A549 (cell line): ENCODE measurements at regions not wholly inside any gene's neighbourhood (a gene's known extent, or its start where the extent isn't known, plus 50 kb on each side); places are given as distances from the start of the nearest gene placed in this dataset.

Source experiments
- ATAC-seq, 2 experiments: fragments of 200-7000 bp in 1 of 2; fragments of >200 bp in 1 of 2; cut with Nextera tagmentation in 1 of 2; cut with Tn5 transposase in 1 of 2; 3 replicates each; pipeline versions ENCODE4 v1.8.0 to v1.9.1; 2018 to 2020; ENCODE audit warnings: mild to moderate bottlenecking in 1 of 2, moderate library complexity in 1 of 2
- CTCF ChIA-PET: fragments of 300-600 bp; sonication (Branson Sonifier 250); formaldehyde crosslinking; extraction: SDS; loops from one replicate; lab custom pipeline; 2021; ENCODE audit warnings: antibody characterized with exemption, inconsistent platforms; lab: Yijun Ruan, JAX
- POLR2A ChIA-PET: fragments of 350-600 bp; formaldehyde crosslinking; extraction: SDS; loops from one replicate; lab custom pipeline; 2021; ENCODE audit warnings: antibody characterized with exemption, inconsistent platforms; lab: Yijun Ruan, JAX
- DNase-seq, 2 experiments: peaks; one replicate each; pipeline versions ENCODE4 v3.0.0 to v3.0.0-alpha.2; 2011 to 2016; ENCODE audit warnings: low read depth in 1 of 2, low spot score in 1 of 2
- FAIRE-seq: peaks from 2 replicates; lab custom pipeline; 2011; peaks lifted over from hg19 to GRCh38; lab: Jason Lieb, UNC
- H3K27ac ChIP-seq, 2 experiments: fragments of >200 bp; sonication (Bioruptor Twin); formaldehyde crosslinking; 3 replicates each; pipeline ENCODE4 v1.5.1; 2016 to 2017
- H3K4me1 ChIP-seq: fragments of >200 bp; sonication (Bioruptor Twin); formaldehyde crosslinking; 3 replicates; pipeline ENCODE4 v1.6.1; 2016
- H3K4me2 ChIP-seq: fragments of >200 bp; sonication (Bioruptor Twin); formaldehyde crosslinking; 3 replicates; pipeline ENCODE4 v1.6.1; 2016
- H3K4me3 ChIP-seq: fragments of >200 bp; sonication (Bioruptor Twin); formaldehyde crosslinking; 3 replicates; pipeline ENCODE4 v1.5.1; 2016
- H3K9me3 ChIP-seq: fragments of >200 bp; sonication (Bioruptor Twin); formaldehyde crosslinking; 3 replicates; pipeline ENCODE4 v1.6.1; 2016
- BHLHE40 ChIP-seq: IDR thresholded peaks from 2 replicates; pipeline ENCODE4 v1.6.1; 2012; ENCODE audit warnings: low read depth, low read length, inconsistent platforms
- CBX2 ChIP-seq: fragments of 200-600 bp; sonication (generic); IDR thresholded peaks from 2 replicates; pipeline ENCODE4 v1.6.1; 2016; ENCODE audit warnings: low read depth, mild to moderate bottlenecking, borderline replicate concordance
- CHD2 ChIP-seq: fragments of 150-350 bp; IDR thresholded peaks from 2 replicates; pipeline ENCODE4 v1.6.1; 2014; ENCODE audit warnings: low read length; ENCODE audit not compliant: partially characterized antibody
- CHD4 ChIP-seq: fragments of 200-600 bp; sonication (generic); IDR thresholded peaks from 2 replicates; pipeline ENCODE4 v1.6.1; 2016; ENCODE audit warnings: antibody characterized with exemption, mild to moderate bottlenecking, borderline replicate concordance
- EHF ChIP-seq: fragments of 250-450 bp; sonication (Bioruptor Pico); IDR thresholded peaks from 2 replicates; pipeline ENCODE4 v1.5.0; 2020; ENCODE audit warnings: mild to moderate bottlenecking
- ELK1 ChIP-seq: fragments of 150-350 bp; IDR thresholded peaks from 2 replicates; pipeline ENCODE4 v1.6.1; 2014; ENCODE audit warnings: low read depth, mild to moderate bottlenecking, low read length
- EP300 ChIP-seq, 2 experiments: fragments of >200 bp; sonication (Bioruptor Twin); formaldehyde crosslinking; IDR thresholded peaks; 2 replicates in 1 of 2; 3 replicates in 1 of 2; pipeline ENCODE4 v1.6.1; 2016 to 2017
- ESRRA ChIP-seq: fragments of 150-350 bp; IDR thresholded peaks from 2 replicates; pipeline ENCODE4 v1.6.1; 2014; ENCODE audit warnings: mild to moderate bottlenecking, low read length, borderline replicate concordance
- FOSB ChIP-seq: fragments of 250-450 bp; sonication (Bioruptor Pico); IDR thresholded peaks from 2 replicates; pipeline ENCODE4 v1.5.0; 2020; ENCODE audit warnings: mild to moderate bottlenecking, moderate library complexity
- GATA3 ChIP-seq: IDR thresholded peaks from 2 replicates; pipeline ENCODE4 v1.6.1; 2012; ENCODE audit warnings: borderline replicate concordance
- HMGXB4 ChIP-seq: fragments of 250-450 bp; sonication (Bioruptor Pico); IDR thresholded peaks from 2 replicates; pipeline ENCODE4 v1.5.0; 2021; ENCODE audit warnings: mild to moderate bottlenecking, moderate library complexity, borderline replicate concordance
- JUN ChIP-seq, 2 experiments: fragments of >200 bp; sonication (Bioruptor Twin); formaldehyde crosslinking; IDR thresholded peaks; 2 replicates in 1 of 2; 3 replicates in 1 of 2; pipeline ENCODE4 v1.6.1; 2016 to 2017
- MAFK ChIP-seq: fragments of 450-650 bp; IDR thresholded peaks from 2 replicates; pipeline ENCODE4 v1.6.1; 2014; ENCODE audit not compliant: partially characterized antibody
- MAX ChIP-seq: IDR thresholded peaks from 2 replicates; pipeline ENCODE4 v1.6.1; 2012
- MYC ChIP-seq: IDR thresholded peaks from 2 replicates; pipeline ENCODE4 v1.6.1; 2012; ENCODE audit warnings: mild to moderate bottlenecking, inconsistent platforms, low read length, improper control_type of control experiment, borderline replicate concordance
- NR3C1 ChIP-seq: fragments of >200 bp; sonication (Bioruptor Twin); formaldehyde crosslinking; IDR thresholded peaks from 3 replicates; pipeline ENCODE4 v1.6.1; 2017
- POLR2A ChIP-seq: IDR thresholded peaks from 2 replicates; pipeline ENCODE4 v1.6.1; 2012; ENCODE audit warnings: mild to moderate bottlenecking, low read length
- RAD21 ChIP-seq, 2 experiments: fragments of >200 bp in 1 of 2; sonication (Bioruptor Twin) in 1 of 2; formaldehyde crosslinking in 1 of 2; IDR thresholded peaks in 1 of 2; conservative IDR thresholded peaks in 1 of 2; 2 replicates in 1 of 2; 3 replicates in 1 of 2; pipeline ENCODE4 v1.6.1; 2012 to 2018; ENCODE audit warnings: inconsistent platforms in 1 of 2
- RARB ChIP-seq: fragments of 250-450 bp; sonication (Bioruptor Pico); IDR thresholded peaks from 2 replicates; pipeline ENCODE4 v1.8.0; 2021; ENCODE audit warnings: mild to moderate bottlenecking, moderate library complexity
- RNF2 ChIP-seq: fragments of 200-600 bp; sonication (generic); IDR thresholded peaks from 2 replicates; pipeline ENCODE4 v1.6.1; 2016; ENCODE audit warnings: low read depth, mild to moderate bottlenecking, antibody characterized with exemption, moderate library complexity, borderline replicate concordance
- SMC3 ChIP-seq: fragments of >200 bp; sonication (Bioruptor Twin); formaldehyde crosslinking; IDR thresholded peaks from 3 replicates; pipeline ENCODE4 v1.6.1; 2018; ENCODE audit warnings: inconsistent platforms
- SREBF2 ChIP-seq: fragments of 450-650 bp; IDR thresholded peaks from 2 replicates; pipeline ENCODE4 v1.6.1; 2014; ENCODE audit warnings: mild to moderate bottlenecking, moderate library complexity
- TFCP2L1 ChIP-seq: fragments of 250-450 bp; sonication (Bioruptor Pico); IDR thresholded peaks from 2 replicates; pipeline ENCODE4 v1.5.0; 2021; ENCODE audit warnings: mild to moderate bottlenecking
- TP53 ChIP-seq: fragments of 250-450 bp; sonication (Bioruptor Pico); IDR thresholded peaks from 2 replicates; pipeline ENCODE4 v1.5.0; 2021; ENCODE audit warnings: mild to moderate bottlenecking, moderate library complexity
- ZC3H11A ChIP-seq: fragments of 450-650 bp; IDR thresholded peaks from 2 replicates; pipeline ENCODE4 v1.6.1; 2014; ENCODE audit warnings: antibody characterized with exemption, mild to moderate bottlenecking
- ZSCAN20 ChIP-seq: fragments of 250-450 bp; sonication (Bioruptor Pico); IDR thresholded peaks from 2 replicates; pipeline ENCODE4 v1.8.0; 2022; ENCODE audit warnings: mild to moderate bottlenecking, moderate library complexity
- WGBS: methylation state at CpG from one replicate; pipeline ENCODE4 v1.1.6; 2017; ENCODE audit errors: missing lambda C conversion rate; 5-methylcytosine and 5-hydroxymethylcytosine counted together
- TF ChIP-seq, protein P1 (sequence below): fragments of >200 bp; sonication (Bioruptor Twin); formaldehyde crosslinking; IDR thresholded peaks from 3 replicates; pipeline ENCODE4 v1.5.1; 2016
- TF ChIP-seq, protein P2 (sequence below): fragments of >200 bp; sonication (Bioruptor Twin); formaldehyde crosslinking; IDR thresholded peaks from 3 replicates; pipeline ENCODE4 v1.6.1; 2016
- TF ChIP-seq, protein P3 (sequence below): fragments of >200 bp; sonication (Bioruptor Twin); formaldehyde crosslinking; IDR thresholded peaks from 2 replicates; pipeline ENCODE4 v1.6.1; 2016

GRCh38 chr2:378364-378763, 90.5 kb upstream of the ALKAL2 start:
- no peaks in the 10 kb centered on the region for H3K4me1 ChIP-seq
- no peak overlapping the region for H3K27ac ChIP-seq
- FAIRE-seq (no peak), DNase-seq (no peak), ATAC-seq (no peak)
- ChIA-PET CTCF (no interaction called here), POLR2A (no interaction called here)
- no peak overlapping the region for H3K4me3 ChIP-seq
- no peaks in the 10 kb centered on the region for H3K9me3 ChIP-seq
- no peak for TF ChIP-seq SREBF2
- TF ChIP-seq ZSCAN20 (CRISPR knock-in tag), result no peak
- TF ChIP-seq HMGXB4, result no peak
- no peak for TF ChIP-seq RNF2
- TF ChIP-seq NR3C1, result no peak
- no peak for TF ChIP-seq BHLHE40
- TF ChIP-seq EHF (CRISPR knock-in tag), result no peak
- no peak for TF ChIP-seq CBX2
- TF ChIP-seq TP53 (CRISPR knock-in tag), result no peak
- TF ChIP-seq POLR2A, result no peak
- TF ChIP-seq FOSB (CRISPR knock-in tag), result no peak
- TF ChIP-seq RAD21 (conservative IDR thresholded peaks at IDR 0.05 in 1 of 2, IDR thresholded peaks at IDR 0.05 in 1 of 2), result no peak
- TF ChIP-seq CHD4, result no peak
- no peak for TF ChIP-seq ESRRA
- H3K4me2 ChIP-seq, result no peak overlapping the region

DNA sequence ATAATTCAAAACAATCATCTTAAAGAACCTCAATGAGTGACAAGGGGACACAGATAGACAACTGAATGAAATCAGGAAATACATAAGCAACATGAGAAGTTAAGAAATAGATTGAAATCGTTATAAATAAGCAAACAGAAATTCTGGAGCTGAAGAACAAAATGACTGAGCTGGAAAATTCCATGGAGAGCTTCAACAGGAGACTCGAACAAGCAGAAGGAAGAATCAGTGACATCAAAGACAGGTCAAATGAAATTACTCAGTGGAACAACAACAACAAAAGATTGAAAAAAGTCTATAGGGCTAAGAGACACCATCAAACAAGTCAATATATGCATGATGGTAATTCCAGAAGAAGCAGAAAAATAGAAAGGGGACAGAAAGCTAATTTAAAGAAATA, 89.5 kb upstream of the ALKAL2 start:
- FAIRE-seq, result no peak

DNA sequence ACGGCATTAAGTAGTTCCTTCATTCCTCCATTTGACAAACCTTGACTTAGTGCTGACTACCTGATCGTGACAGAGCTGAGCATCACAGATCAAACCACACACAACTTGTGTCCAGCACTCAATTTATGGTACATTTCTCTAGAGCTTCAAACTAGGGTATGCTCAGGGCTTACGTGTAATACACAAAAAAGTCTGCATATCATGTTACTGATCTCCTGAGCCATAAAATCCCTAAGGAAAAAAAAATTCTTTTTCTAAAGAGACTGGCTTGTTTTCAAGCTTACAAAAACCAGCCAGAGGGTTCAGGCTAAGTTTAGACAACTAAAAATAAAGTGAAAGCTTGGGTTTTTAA, 88.0 kb upstream of the ALKAL2 start:
- no peak overlapping the region for H3K27ac ChIP-seq
- peaks cover 2% of the 10 kb centered on the region; the same call in 1 of the 3 replicates for H3K9me3 ChIP-seq
- ChIA-PET POLR2A (no interaction called here), CTCF (interaction anchor here (1.0 kb wide), 1 partner anchor 86 kb away, joined by 3 read pairs; no protein-coding TSS in a partner anchor)
- DNase-seq, result no peak
- ATAC-seq, result no peak
- no peak overlapping the region for H3K4me3 ChIP-seq
- TF ChIP-seq ELK1, result no peak
- TF ChIP-seq CHD4, result no peak
- TF ChIP-seq, protein P1, sequence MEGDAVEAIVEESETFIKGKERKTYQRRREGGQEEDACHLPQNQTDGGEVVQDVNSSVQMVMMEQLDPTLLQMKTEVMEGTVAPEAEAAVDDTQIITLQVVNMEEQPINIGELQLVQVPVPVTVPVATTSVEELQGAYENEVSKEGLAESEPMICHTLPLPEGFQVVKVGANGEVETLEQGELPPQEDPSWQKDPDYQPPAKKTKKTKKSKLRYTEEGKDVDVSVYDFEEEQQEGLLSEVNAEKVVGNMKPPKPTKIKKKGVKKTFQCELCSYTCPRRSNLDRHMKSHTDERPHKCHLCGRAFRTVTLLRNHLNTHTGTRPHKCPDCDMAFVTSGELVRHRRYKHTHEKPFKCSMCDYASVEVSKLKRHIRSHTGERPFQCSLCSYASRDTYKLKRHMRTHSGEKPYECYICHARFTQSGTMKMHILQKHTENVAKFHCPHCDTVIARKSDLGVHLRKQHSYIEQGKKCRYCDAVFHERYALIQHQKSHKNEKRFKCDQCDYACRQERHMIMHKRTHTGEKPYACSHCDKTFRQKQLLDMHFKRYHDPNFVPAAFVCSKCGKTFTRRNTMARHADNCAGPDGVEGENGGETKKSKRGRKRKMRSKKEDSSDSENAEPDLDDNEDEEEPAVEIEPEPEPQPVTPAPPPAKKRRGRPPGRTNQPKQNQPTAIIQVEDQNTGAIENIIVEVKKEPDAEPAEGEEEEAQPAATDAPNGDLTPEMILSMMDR, result no peak
- TF ChIP-seq HMGXB4, result no peak
- no peak for TF ChIP-seq EP300 (IDR thresholded peaks at IDR 0.05)
- no peak for TF ChIP-seq RARB (CRISPR knock-in tag)
- no peak for TF ChIP-seq EHF (CRISPR knock-in tag)
- TF ChIP-seq, protein P2, sequence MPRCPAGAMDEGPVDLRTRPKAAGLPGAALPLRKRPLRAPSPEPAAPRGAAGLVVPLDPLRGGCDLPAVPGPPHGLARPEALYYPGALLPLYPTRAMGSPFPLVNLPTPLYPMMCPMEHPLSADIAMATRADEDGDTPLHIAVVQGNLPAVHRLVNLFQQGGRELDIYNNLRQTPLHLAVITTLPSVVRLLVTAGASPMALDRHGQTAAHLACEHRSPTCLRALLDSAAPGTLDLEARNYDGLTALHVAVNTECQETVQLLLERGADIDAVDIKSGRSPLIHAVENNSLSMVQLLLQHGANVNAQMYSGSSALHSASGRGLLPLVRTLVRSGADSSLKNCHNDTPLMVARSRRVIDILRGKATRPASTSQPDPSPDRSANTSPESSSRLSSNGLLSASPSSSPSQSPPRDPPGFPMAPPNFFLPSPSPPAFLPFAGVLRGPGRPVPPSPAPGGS, result no peak
- TF ChIP-seq, protein P3, sequence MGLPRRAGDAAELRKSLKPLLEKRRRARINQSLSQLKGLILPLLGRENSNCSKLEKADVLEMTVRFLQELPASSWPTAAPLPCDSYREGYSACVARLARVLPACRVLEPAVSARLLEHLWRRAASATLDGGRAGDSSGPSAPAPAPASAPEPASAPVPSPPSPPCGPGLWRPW, result no peak
- no peak for TF ChIP-seq JUN (IDR thresholded peaks at IDR 0.05)
- no peak for TF ChIP-seq MAX
- no peak for TF ChIP-seq SMC3
- no peak for TF ChIP-seq CBX2
- no peak for TF ChIP-seq MYC
- TF ChIP-seq TFCP2L1 (CRISPR knock-in tag), result no peak
- H3K4me2 ChIP-seq, result no peak overlapping the region
- H3K4me1 ChIP-seq, result no peaks in the 10 kb centered on the region
- 2% methylated on average over 3 of the region's 3 CpGs for WGBS
- FAIRE-seq, result no peak

More for the DNA sequence above, 89.5 kb upstream of the ALKAL2 start:
- Histone ChIP-seq H3K27ac (no peak overlapping the region), H3K4me3 (no peak overlapping the region), H3K9me3 (no peaks in the 10 kb centered on the region), H3K4me1 (no peaks in the 10 kb centered on the region), H3K4me2 (no peak overlapping the region)
- WGBS, result 0% methylated on average over 2 of the region's 2 CpGs
- no peak for ATAC-seq
- TF ChIP-seq ZC3H11A, result no peak
- TF ChIP-seq CHD2, result no peak
- no peak for TF ChIP-seq SMC3
- no peak for TF ChIP-seq MAFK
- no peak for TF ChIP-seq RARB (CRISPR knock-in tag)
- no peak for TF ChIP-seq CHD4
- TF ChIP-seq GATA3, result no peak
- POLR2A ChIA-PET, result no interaction called here
- DNase-seq, result no peak
- CTCF ChIA-PET, result no interaction called here
